ENCODE measurements at regions not wholly inside any gene's neighbourhood (a gene's known extent, or its start where the extent isn't known, plus 50 kb on each side); places are given as distances from the start of the nearest gene placed in this dataset.

DNA sequence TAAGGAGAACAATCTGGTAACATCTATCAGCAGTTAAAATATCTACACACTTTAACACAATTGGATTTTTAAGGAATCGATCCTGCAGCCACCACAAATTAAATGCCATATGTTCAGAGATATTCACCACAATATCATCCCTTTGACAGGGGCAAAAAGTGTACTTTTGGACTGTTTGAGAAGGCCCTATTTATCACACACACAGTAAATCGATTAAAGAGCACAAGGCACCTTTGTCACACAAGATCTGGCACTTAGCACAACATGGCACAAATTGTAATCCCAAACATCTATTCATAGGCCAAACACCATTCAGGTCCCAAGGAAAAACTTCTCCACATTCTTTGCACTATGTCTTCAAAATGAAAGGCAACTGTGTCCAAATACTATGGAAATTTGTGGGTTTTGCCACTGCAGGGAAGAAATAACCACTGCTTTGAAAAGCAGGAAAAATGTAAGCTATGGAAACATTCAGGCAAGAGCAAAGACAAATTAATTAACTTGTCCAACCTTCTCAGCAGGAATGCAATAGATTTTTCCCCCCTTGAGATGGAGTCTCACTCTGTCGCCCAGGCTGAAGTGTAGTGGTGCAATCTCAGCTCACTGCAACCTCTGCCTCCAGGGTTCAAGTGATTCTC, 282.5 kb upstream of the TMPO start:
- intact Hi-C loops (cut with DNase I), result no loop called here
- no peaks in the 10 kb centered on the region for H3K36me3 ChIP-seq
- no peak overlapping the region for H3K27ac ChIP-seq
- H3K27me3 ChIP-seq, result no peaks in the 10 kb centered on the region
- H3K9me3 ChIP-seq, result no peaks in the 10 kb centered on the region
- H3K4me1 ChIP-seq, result no peaks in the 10 kb centered on the region
- TF ChIP-seq CTCF (IDR thresholded peaks at IDR 0.05), result no peak
- H3K4me3 ChIP-seq, result no peak overlapping the region
- no peak for DNase-seq (ENCODE audit: low spot score in 2 of 2)

- intact Hi-C loops (cut with DNase I), result no loop called here
- no peaks in the 10 kb centered on the region for H3K9me3 ChIP-seq
- no peaks in the 10 kb centered on the region for H3K27me3 ChIP-seq
- DNase-seq (ENCODE audit: low spot score in 2 of 2), result no peak
- no peaks in the 10 kb centered on the region for H3K4me1 ChIP-seq
- no peak for TF ChIP-seq CTCF (IDR thresholded peaks at IDR 0.05)
- H3K4me3 ChIP-seq, result no peak overlapping the region
- no peaks in the 10 kb centered on the region for H3K36me3 ChIP-seq
- H3K27ac ChIP-seq, result no peak overlapping the region
Measured at GRCh38 chr12:98235301-98235700, 280.1 kb upstream of the TMPO start.

GRCh38 chr12:98238515-98239130, 276.8 kb upstream of the TMPO start:
- no peaks in the 10 kb centered on the region for H3K9me3 ChIP-seq
- no peak for DNase-seq (ENCODE audit: low spot score in 2 of 2)
- intact Hi-C loops (cut with DNase I), result no loop called here
- no peaks in the 10 kb centered on the region for H3K36me3 ChIP-seq
- no peak overlapping the region for H3K27ac ChIP-seq
- H3K27me3 ChIP-seq, result no peaks in the 10 kb centered on the region
- no peaks in the 10 kb centered on the region for H3K4me1 ChIP-seq
- no peak overlapping the region for H3K4me3 ChIP-seq
- TF ChIP-seq CTCF (IDR thresholded peaks at IDR 0.05), result no peak

- no peak for TF ChIP-seq CTCF (IDR thresholded peaks at IDR 0.05)
- intact Hi-C loops (cut with DNase I), result no loop called here
- H3K9me3 ChIP-seq, result no peaks in the 10 kb centered on the region
- no peaks in the 10 kb centered on the region for H3K36me3 ChIP-seq
- H3K4me3 ChIP-seq, result no peak overlapping the region
- no peak overlapping the region for H3K27ac ChIP-seq
- no peaks in the 10 kb centered on the region for H3K27me3 ChIP-seq
- H3K4me1 ChIP-seq, result no peaks in the 10 kb centered on the region
- DNase-seq (ENCODE audit: low spot score in 2 of 2), result no peak
Measured at GRCh38 chr12:98243190-98243589, 272.2 kb upstream of the TMPO start.

GRCh38 chr12:98244136-98244535, 271.3 kb upstream of the TMPO start:
- H3K4me3 ChIP-seq, result no peak overlapping the region
- intact Hi-C loops (cut with DNase I), result no loop called here
- no peak overlapping the region for H3K27ac ChIP-seq
- H3K4me1 ChIP-seq, result no peaks in the 10 kb centered on the region
- no peaks in the 10 kb centered on the region for H3K9me3 ChIP-seq
- no peak for DNase-seq (ENCODE audit: low spot score in 2 of 2)
- no peak for TF ChIP-seq CTCF (IDR thresholded peaks at IDR 0.05)
- H3K27me3 ChIP-seq, result no peaks in the 10 kb centered on the region
- no peaks in the 10 kb centered on the region for H3K36me3 ChIP-seq
